ENCODE measurements at regions not wholly inside any gene's neighbourhood (a gene's known extent, or its start where the extent isn't known, plus 50 kb on each side); places are given as distances from the start of the nearest gene placed in this dataset.
"Not testable (repeated sequence)": the region's sequence is repeated elsewhere in the genome, so short reads cannot be mapped to it uniquely, and the experiment has no call there.

DNA sequence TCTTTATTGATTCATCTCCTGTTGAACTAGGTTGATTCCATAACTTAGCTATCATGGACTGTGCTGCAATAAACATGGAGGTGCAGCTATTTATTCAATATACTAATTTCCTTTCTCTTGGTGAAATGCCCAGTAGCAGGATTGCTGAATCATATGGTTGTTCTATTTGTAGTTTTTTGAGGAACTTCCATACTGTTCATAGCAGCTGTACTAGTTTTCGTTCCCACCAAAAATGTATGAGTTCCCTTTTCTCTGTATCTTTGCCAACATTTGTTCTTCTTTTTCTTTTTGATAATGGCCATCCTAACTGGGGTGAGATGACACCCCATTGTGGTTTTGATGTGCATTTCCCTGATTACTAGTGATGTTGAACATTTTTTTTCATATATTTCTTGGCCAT, 87.2 kb upstream of the NAV2 start:
- no peak for DNase-seq

DNA sequence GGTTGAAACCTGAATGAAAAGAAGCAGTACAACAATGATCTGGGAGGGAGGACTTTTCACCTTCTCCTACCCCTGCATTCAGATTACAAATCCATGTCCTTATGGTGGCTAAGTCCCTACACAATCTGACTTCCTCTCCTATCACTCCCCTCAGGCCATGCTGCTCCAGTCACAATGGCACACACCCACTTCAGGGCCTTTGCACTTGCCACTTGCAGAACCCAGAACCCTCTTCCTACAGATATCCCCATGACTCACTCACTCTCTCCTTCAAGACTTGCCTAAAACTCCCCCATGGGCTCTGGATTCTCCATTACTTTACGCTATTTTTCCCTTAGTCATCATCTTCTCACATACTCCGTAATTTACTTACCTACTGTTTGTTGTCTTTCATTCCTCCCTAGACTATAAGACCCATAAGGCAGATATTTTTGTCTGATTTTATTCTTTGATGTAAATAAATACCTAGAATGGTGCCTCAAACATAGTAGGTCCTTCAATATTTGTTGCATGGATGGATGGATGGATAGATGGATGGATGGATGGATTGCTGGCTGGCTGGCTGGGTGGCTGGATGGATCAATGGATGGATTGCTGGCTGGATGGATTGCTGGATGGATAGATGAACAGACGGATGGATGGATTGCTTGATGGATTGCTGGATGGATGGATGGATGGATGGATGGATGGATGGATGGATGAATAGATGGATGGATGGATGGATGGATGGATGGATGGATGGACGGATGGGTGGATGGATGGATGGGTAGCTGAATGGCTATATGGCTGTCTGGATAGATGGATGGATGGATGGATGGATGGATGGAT, 94.7 kb upstream of the NAV2 start:
- no peak for DNase-seq

DNA sequence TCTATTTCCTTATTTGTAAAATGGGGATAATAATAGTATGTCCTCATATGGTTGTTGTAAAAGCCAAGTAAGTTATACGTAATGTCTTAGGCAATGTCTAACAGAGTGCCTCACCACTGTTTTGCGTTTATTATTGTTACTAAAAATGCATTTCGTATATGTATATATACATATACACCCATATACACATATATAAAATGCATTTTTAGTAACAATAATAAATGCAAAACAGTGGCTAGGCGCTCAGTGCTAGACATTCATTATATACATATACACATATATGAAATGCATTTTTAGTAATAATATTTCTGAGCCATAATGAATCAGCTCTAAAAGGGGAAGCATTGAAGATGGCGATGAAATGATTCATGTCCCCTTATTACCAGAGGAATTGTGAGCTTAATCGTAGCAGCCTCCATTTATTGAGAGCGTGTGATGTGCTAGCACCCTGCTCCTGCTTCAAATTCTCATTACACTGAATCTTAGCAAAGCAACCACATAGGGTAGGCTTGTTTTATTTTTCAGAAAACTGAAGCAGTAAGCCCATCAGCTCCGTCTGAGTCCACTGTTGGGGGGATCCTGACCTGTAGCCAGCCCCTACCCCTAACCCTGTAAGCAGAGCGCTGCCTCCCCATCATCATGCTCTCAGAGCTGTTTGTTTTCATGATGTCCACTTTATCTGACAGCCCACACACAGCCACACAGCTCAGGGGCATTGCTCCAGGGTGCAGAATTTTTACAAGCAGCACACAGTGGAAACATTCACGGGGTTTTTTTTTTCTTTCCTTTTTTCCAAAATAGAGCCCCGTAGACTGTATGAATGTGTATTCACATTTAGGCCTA, 97.1 kb upstream of the NAV2 start:
- DNase-seq: no peak

DNA sequence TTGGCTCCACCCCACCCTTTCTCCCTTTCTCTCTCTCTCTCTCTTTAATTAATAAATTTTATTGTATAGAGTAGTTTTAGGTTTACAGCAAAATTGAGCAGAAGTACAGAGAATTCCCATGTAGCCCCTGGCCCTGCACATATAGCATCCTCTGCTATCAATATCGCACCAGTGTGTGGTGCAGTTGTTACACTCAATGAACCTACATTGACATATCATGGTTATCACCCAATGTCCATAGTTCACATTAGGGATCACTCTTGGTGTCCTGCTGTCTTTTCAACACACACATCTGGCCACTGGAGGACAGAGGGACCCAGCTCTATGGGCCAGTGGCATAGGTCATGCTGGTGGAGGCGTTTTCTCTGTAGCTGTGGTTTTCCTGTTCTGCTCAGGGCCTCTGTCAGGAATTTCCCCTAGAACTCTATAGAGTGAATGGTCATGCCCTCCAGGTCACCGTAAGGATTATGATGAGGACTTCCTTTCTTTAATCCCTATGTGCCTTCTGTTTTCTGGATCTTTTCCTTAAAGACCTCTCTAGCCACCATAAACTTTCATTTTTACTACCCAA, 98.2 kb upstream of the NAV2 start:
- DNase-seq: no peak

DNA sequence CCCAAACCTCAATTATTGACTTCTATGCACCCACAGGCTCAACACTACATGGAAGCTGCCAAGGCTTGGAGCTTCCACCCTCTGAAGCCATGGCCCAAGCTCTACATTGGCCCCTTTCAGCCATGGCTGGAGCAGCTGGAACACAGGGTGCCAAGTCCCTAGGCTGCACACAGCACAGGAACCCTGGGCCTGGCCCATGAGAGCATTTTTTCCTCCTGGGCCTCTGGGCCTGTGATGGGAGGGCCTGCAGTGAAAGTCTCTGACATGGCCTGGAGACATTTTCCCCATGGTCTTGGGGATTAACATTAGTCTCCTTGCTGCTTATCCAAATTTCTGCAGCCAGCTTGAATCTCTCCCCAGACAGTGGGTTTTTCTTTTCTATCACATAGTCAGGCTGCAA, 100.6 kb upstream of the NAV2 start:
- DNase-seq: not testable (repeated sequence)

DNA sequence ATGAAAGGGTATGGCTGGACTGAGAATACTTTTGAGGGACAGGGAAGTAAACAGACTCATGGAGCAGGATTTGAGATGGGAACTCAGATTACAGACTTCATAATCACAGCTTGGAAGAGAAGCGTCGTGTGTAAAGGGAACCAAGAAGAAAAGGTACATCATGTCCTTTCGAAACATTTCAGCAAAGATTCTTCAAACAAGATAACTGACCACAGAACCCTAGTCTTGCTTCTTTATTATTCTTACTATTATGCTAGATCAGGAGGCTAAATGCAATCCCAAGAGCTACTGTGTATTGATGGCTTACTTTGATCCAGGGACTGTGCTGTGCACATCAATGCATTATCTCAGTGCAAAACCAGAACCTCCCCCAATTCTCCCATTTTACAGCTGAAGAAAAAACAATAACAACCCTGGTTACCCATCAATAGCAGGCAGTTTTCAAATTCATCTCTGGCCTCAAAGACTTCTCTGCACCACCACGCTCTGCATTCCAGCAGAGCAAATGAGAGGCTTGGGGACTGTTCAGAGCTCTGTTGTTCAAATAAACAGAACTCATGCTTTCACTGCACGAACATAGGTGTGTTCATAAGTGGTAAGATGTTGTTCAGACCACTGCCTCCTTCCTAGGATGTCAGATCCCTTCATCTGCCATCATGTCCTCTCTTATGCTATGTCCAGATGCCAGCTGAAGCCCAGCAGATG, 104.8 kb upstream of the NAV2 start:
- no peak for DNase-seq

DNA sequence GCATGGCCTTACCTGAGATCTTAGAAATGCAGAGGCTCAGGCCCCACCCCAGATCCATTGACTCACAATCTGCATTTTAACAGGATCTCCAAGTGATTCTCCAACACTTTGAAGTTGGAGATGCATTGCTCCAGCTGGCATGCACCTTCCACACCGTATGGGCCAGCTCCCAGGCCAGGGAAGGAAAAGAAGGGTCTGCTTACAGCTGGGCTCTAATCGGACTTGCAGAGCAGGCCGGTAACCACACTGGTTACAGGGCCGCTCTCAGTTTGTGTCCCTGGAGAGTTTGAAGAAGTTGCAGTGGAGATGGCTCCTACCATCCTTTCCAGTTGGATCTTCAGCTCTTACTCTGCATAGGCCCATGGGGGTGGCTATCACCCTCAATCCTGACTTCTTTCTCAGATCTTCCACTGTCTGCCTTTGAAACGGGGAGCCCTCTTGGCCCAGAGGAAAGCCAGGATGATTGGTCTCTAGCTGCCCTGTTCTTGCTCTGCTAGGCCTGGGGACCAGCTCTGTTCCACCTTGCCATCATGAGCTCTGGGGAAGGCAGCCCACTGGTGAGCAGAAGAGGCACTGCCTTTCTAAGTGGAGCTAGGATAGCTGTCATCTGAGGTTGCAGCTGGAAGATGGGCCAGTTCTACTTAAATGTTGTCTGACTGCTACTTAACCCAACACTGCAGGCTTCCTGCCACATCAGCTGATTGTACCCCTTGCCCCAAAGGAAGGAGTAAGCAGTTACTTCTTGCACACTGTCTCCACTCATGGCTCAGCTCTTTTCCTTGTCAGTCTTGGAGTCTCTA, 105.6 kb upstream of the NAV2 start:
- DNase-seq: no peak

DNA sequence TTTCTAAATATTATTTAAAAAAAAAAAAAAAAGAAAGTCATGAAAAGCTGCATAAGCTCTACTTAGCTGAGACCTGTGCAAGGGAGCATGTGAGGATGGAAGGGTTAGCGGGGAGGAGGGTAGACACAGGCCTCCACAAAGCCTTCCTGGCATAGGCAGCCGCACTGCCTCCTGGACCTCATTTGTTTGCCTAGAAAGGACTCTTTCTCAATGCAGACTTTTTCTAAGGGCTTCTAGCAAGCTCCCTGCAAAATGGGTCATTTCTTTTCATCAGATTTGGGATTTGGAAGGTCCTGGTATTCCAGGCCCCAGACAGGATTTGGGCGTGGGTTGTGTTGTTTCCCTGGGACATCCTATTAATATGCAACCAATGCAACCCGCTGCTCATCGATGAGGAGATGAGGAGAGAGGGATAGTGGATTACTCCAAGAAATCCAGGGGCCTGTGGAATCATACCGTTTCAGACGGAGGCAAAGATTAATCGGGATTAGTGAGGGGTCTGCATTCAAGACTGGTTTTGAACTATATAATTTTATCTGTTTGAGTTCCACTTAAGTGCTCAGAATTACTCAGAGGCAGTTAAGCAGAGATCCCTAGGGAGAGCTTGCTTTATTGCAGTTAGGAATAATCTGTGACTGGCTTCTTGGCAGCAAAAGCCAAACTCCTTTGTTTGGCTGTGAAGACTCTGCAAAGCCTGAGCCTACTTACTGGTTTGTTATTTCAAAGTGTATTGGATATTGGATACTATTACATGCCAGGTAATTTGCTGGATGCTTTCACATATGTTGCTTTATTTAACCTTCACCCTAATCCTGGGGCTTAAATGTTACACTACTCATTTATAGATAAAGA, 106.9 kb upstream of the NAV2 start:
- DNase-seq: no peak

DNA sequence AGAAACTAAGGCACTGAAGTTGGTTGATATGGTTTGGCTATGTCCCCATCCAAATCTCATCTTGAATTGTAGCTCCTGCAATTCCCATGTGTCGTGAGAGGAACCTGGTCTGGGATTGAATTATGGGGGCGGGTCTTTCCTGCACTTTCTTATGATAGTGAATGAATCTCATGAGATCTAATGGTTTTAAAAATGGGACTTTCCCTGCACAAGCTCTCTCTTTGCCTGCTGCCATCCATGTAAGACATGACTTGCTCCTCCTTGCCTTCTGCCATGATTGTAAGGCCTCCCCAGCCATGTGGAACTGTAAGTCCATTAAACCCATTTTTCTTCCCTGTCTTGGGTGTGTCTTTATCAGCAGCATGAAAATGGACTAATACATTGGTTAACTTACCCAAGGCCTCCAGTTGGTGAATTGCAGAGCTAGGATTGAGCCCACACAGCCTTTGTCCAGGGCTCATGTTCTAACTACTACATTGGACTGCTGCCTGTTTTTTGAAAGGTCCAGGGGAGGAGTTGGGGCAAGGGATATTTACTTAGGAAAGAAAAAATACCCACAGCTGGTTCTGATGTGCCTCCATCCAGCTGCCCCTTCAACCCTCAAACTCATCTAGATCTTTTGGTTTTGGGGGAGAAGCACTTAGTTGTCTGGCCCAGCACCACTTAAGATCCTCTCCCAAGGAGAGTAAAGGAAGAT, 107.8 kb upstream of the NAV2 start:
- DNase-seq: no peak

DNA sequence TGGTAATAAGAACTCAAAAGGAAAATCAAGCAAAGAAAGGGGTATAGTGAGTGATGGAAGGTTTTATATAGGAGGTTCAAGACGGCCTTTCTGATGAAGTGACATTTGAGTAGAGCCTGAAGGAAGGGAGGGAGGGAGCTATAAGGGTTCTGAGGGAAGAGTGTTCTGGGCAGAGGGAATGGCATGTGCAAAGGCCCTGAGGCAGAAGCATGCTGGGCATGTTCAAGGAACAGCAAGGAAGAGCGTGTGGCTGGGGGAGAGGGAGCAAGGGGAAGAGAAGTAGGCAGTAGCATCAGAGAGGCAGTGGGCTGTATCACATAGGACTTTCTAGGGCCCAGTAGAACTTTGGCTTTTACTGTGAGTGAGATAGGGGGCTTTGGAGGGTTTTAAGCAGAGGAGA, 108.9 kb upstream of the NAV2 start:
- DNase-seq: no peak

DNA sequence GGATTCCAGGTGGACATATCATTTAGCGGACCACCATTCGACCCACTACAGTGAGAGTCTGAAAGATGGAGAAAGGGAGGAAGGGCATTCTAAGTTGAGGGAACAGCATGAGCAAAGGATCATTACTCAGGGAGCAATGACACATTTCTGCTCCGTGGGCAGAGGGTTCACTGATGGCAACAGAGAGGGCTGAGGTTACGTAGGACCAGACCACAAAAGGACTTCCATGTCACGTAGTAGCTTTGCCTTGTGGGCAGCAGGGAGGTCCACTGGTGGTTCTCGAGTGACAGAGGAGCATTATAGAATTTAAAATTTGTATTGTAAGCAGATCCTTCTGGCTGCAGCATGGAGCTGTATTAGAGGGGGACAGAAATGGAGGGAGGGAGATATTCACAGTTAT, 109.7 kb upstream of the NAV2 start:
- no peak for DNase-seq

DNA sequence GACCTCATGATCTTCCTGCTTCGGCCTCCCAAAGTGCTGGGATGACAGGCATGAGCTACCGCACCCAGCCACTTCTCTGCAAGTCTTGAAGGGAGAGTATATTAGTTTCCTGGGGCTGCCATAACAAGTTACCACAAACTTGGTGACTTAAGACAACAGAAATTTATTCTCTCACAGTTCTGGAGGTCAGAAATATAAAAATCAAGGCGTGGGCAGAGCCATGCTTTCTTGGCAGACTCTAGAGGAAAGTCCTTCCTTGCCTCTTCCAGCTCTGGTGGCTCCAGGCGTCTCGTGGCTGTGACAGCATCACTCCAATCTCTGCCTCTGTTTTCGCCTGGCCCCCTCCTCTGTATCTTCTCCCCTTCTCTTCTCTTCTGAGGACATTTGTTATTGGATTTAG, 110.2 kb upstream of the NAV2 start:
- no peak for DNase-seq

DNA sequence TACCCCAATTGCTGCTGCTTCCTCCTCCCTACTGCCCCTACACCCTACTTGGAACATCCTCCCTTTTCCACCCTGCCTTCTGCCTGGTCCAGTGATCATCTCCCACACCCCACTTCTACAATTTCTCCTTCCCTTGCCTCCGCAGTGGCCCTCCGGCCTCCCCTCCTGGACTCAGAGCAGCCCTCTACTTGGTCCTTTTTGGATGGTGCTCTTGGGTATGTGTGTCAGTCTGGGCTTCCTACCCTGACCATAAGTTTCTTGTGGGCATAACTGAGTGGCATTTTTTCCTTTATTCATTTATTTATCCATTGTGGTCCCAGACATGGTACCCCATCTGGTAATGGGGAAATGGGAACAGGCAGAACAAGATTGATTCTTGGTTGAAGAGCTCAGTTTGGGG, 111.4 kb upstream of the NAV2 start:
- no peak for DNase-seq

DNA sequence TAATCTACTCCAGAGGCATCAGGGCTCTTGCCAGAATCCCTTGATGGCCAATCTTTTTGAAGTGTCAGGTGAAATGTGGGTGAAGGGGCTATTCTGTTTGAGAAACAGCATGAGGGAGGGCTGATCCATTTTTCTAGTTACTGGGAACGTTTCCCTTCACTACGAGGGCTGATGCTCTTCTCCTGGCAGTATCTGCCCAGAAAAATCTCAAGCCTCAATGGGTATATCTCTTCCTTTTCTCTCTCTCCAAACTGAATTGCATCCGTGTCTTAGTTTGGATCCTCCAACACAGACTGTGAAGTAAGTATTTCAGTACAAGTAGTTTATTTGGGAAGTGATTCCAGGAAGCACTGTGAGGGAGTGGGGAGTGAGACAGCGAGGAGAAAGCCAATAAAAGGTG, 113.0 kb upstream of the NAV2 start:
- no peak for DNase-seq

DNA sequence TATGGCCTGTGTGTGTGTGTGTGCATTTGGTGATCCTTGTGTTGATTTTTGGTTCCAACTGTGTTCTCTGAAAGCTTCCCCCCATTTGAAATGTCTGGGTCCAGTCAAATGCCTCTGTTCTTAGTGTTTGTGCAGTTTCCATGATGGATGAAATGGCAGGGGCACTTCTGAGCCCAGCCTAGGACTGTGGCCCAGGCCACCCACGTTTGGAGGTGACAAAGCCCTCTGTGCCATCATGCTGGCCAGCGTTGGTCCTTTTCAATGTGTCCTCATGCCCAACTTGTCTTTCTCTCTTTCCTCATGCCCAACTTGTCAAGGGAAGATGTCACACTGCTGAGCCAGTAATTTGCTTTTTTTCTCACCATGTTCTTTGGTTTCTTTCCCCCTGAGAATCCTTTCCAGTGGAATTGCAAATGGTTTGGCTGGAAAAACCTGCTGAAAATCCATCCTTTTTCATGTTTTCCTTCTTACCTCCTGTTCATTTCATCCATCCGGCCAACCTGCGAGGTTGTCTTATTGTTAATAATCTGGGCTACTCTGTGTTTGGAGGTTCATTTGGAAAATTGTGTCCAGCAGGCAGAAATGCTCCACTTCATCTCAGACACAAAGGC, 113.7 kb upstream of the NAV2 start:
- DNase-seq: no peak

DNA sequence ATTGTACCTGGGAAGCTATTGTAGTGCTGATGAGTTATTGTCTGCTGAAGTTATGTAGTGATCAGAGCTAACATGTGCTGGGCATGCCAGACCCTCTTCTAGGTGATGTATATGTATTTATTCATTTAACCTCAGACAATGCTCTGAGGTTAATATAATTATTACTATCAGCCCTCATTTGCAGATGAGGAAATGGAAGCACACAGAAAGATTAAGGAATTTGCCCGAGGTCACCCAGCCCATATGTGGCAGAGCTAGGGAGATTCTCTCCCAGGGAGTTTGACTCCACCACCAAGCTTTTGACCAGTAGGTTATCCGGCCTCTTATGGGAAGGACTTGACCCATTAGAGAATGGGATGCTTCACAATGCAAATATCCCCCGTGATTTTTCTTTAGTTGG, 114.2 kb upstream of the NAV2 start:
- DNase-seq: no peak

DNA sequence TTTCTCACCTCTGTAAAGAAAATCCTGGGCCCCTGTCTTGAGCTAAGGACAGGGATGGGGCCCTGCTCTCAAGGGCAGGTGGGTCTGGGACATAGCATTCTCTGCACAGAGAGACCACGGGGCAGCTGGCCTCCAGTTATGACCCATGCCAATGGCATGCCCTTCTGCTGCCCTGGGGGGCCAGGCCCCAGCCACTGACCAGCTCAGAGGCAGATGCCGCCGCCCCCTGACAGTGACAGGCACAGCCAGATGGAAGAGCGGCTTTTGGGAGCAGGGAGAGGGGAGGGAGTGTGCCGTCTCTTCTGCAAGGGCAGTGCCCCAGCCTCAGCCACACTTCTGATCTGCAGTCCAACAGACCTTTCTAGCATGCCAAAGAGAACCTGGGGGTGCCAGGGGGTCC, 114.8 kb upstream of the NAV2 start:
- DNase-seq: no peak

DNA sequence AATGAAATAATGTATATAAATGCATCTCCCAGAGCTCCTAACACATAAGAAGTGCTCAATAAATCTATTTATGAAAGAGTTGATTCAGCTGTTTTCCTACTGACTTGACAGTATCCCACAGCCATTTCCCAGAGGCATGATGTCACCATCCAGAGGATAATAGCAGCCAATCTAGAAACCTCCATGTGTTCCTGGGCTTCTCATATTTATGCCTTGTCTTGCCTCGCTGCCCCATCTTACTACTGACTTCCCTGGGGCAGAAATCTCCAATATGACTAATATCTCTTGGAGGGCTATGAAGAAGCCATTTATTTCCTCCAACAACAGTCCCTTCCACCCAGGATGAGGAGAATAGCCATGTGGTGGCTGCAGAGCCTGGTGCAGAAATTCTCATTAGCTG, 115.4 kb upstream of the NAV2 start:
- no peak for DNase-seq

DNA sequence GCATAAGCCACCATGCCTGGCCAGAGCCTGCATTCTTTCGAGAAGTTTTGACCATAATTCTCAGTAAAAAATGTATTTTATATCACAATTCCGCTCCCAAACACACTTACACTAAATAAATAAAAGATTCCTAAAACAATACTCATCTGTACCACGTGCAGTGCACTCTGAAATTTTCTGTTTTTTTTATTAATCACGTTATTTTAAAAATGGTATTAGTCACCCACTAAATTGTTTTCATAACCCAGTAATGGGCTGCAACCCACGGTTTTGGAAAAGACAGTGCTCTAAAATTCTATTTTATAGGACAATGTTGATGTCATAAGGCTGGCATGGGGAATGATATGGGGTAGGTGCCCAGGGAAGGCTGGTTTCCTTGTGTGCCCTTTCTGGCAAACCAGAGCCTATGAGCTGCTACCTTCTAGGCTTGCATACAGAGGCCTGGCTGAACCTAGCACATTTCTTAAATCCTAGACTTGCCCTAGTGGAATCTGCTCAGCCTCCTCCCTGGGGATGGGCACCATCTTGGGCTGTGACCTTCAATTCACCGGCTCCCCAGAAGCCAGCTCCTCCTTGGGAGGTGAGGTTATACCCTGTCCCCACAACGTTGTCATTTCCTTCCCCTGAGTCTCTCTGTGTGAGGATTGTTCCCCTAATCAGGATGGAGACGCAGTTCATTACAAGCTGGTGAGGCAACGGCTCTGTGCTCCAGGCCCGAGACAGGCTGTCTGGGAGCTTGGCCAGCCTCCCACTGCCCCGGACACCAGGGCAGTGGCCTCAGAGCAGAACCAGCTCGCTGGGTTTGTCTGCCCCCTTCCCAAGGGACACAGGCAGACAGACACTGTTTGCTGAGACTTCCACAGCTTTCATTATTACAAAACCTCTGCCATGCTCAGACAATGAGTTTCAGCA, 116.5 kb upstream of the NAV2 start:
- DNase-seq: no peak
